HL-60 (cell line): ENCODE measurements at regions not wholly inside any gene's neighbourhood (a gene's known extent, or its start where the extent isn't known, plus 50 kb on each side); places are given as distances from the start of the nearest gene placed in this dataset.

Experiments used
- GABPA ChIP-seq: IDR thresholded peaks from 2 replicates; pipeline ENCODE4 v1.6.1; 2012; ENCODE audit warnings: low read depth
- POLR2AphosphoS5 ChIP-seq: IDR thresholded peaks from 2 replicates; pipeline ENCODE4 v1.6.1; 2012; ENCODE audit warnings: low read depth
- TF ChIP-seq, protein P1 (sequence below): IDR thresholded peaks from one replicate; pipeline ENCODE4 v1.5.1; 2011; ENCODE audit warnings: low read length, control low read depth, inconsistent platforms; ENCODE audit not compliant: insufficient read depth
- TF ChIP-seq, protein P2 (sequence below): IDR thresholded peaks from 2 replicates; pipeline ENCODE4 v1.6.1; 2012; ENCODE audit warnings: low read depth; ENCODE audit not compliant: insufficient replicate concordance

DNA sequence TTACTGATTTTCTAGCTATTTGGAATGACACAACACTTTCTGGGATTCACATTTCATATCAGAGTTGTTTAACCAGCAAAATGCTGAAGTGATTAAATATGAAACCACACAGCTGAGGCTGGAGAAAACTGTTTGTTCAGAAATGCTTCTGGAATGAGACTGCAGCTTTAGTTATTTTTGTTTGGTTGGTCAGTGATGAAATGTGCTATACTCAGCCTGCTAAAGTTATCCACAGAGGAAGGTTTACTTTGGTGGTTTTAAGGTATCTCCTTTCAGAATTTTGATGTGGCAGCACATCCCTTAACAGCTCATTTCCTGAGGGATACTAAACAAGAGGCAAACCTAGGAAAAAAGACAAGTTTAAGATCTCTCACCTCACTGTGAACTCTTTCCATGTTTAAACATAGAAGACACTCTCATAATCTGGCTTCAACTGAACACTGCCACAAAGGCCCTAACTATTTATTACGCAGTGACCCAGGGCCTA lies 106.6 kb upstream of the PDE5A start:
- TF ChIP-seq, protein P1, sequence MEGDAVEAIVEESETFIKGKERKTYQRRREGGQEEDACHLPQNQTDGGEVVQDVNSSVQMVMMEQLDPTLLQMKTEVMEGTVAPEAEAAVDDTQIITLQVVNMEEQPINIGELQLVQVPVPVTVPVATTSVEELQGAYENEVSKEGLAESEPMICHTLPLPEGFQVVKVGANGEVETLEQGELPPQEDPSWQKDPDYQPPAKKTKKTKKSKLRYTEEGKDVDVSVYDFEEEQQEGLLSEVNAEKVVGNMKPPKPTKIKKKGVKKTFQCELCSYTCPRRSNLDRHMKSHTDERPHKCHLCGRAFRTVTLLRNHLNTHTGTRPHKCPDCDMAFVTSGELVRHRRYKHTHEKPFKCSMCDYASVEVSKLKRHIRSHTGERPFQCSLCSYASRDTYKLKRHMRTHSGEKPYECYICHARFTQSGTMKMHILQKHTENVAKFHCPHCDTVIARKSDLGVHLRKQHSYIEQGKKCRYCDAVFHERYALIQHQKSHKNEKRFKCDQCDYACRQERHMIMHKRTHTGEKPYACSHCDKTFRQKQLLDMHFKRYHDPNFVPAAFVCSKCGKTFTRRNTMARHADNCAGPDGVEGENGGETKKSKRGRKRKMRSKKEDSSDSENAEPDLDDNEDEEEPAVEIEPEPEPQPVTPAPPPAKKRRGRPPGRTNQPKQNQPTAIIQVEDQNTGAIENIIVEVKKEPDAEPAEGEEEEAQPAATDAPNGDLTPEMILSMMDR: no peak
- TF ChIP-seq POLR2AphosphoS5 (no peak), GABPA (no peak)
- TF ChIP-seq, protein P2, sequence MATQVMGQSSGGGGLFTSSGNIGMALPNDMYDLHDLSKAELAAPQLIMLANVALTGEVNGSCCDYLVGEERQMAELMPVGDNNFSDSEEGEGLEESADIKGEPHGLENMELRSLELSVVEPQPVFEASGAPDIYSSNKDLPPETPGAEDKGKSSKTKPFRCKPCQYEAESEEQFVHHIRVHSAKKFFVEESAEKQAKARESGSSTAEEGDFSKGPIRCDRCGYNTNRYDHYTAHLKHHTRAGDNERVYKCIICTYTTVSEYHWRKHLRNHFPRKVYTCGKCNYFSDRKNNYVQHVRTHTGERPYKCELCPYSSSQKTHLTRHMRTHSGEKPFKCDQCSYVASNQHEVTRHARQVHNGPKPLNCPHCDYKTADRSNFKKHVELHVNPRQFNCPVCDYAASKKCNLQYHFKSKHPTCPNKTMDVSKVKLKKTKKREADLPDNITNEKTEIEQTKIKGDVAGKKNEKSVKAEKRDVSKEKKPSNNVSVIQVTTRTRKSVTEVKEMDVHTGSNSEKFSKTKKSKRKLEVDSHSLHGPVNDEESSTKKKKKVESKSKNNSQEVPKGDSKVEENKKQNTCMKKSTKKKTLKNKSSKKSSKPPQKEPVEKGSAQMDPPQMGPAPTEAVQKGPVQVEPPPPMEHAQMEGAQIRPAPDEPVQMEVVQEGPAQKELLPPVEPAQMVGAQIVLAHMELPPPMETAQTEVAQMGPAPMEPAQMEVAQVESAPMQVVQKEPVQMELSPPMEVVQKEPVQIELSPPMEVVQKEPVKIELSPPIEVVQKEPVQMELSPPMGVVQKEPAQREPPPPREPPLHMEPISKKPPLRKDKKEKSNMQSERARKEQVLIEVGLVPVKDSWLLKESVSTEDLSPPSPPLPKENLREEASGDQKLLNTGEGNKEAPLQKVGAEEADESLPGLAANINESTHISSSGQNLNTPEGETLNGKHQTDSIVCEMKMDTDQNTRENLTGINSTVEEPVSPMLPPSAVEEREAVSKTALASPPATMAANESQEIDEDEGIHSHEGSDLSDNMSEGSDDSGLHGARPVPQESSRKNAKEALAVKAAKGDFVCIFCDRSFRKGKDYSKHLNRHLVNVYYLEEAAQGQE: no peak
